ENCODE measurements at regions not wholly inside any gene's neighbourhood (a gene's known extent, or its start where the extent isn't known, plus 50 kb on each side); places are given as distances from the start of the nearest gene placed in this dataset.

- H3K79me2 ChIP-seq (ENCODE audit: insufficient read depth, low read length): no peaks in the 10 kb centered on the region
Measured at GRCh38 chr6:150503586-150504339, 95.9 kb upstream of the PLEKHG1 start.

More at GRCh38 chr6:150503586-150504339, 95.9 kb upstream of the PLEKHG1 start:
- CTCF ChIA-PET: no interaction called here
- no peaks in the 10 kb centered on the region for H3K36me3 ChIP-seq (ENCODE audit: control insufficient read depth in 1 of 2, insufficient read depth in 2 of 2, low read length in 2 of 2)
- BruUV-seq (replicated peaks): no TSS peak
- H3K4me1 ChIP-seq (ENCODE audit: control insufficient read depth in 1 of 2, insufficient read depth in 2 of 2, low read length in 2 of 2): no peaks in the 10 kb centered on the region; a peak in 1 of 4 replicates
- ATAC-seq: no peak
- H2AFZ ChIP-seq (ENCODE audit: low read depth, low read length, poor library complexity, severe bottlenecking): no peak overlapping the region
- DNase-seq (ENCODE audit: low read depth, low spot score): no peak
- no peak overlapping the region for H3K9ac ChIP-seq (ENCODE audit: low read length)
- RAD21 ChIA-PET (ENCODE audit: low non-redundant PET in 1 of 2, low total read pairs in 2 of 2, uncharacterized antibody in 2 of 2, unreplicated experiment in 2 of 2): no interaction called here
- POLR2A ChIA-PET: no interaction called here
- no peaks in the 10 kb centered on the region for H4K20me1 ChIP-seq (ENCODE audit: insufficient read depth)
- H3K9me2 ChIP-seq (ENCODE audit: insufficient read depth): no peaks in the 10 kb centered on the region
- H3K9me3 ChIP-seq (ENCODE audit: control insufficient read depth in 1 of 2, insufficient read depth in 1 of 2, low read depth in 1 of 2, low read length in 2 of 2): no peaks in the 10 kb centered on the region
- H3K4me2 ChIP-seq (ENCODE audit: low read length): no peak overlapping the region
- no peak for TF ChIP-seq REST (IDR thresholded peaks at IDR 0.05; ENCODE audit: low read depth)
- TF ChIP-seq POLR2A (IDR thresholded peaks at IDR 0.05; ENCODE audit: borderline replicate concordance, extremely low read depth, insufficient read depth, insufficient read length): no peak
- TF ChIP-seq ZNF274 (IDR thresholded peaks at IDR 0.05; ENCODE audit: low read depth, low read length): no peak
- no peak for TF ChIP-seq ATF3 (IDR thresholded peaks at IDR 0.05)
- no peak for TF ChIP-seq CEBPB (IDR thresholded peaks at IDR 0.05; ENCODE audit: low read depth)
- TF ChIP-seq ZBTB33 (IDR thresholded peaks at IDR 0.05; ENCODE audit: extremely low read depth, insufficient replicate concordance, low read length): no peak
- TF ChIP-seq POLR2AphosphoS5 (IDR thresholded peaks at IDR 0.05; ENCODE audit: low read depth, low read length): no peak
- TF ChIP-seq CTCF (IDR thresholded peaks at IDR 0.05 in 2 of 3, conservative IDR thresholded peaks at IDR 0.05 in 1 of 3; ENCODE audit: borderline replicate concordance in 1 of 3, insufficient read depth in 1 of 3, low read depth in 2 of 3, low read length in 2 of 3): no peak
- no peak for TF ChIP-seq EGR1 (IDR thresholded peaks at IDR 0.05; ENCODE audit: low read depth)
- TF ChIP-seq ZFX (IDR thresholded peaks at IDR 0.05): no peak
- no peak for TF ChIP-seq CBX3 (IDR thresholded peaks at IDR 0.05; ENCODE audit: low read depth)
- TF ChIP-seq ELF1 (IDR thresholded peaks at IDR 0.05; ENCODE audit: borderline replicate concordance, low read depth): no peak
- TF ChIP-seq JUND (IDR thresholded peaks at IDR 0.05): no peak
- TF ChIP-seq RAD21 (IDR thresholded peaks at IDR 0.05; ENCODE audit: low read depth): no peak
- no peak for TF ChIP-seq TCF7L2 (IDR thresholded peaks at IDR 0.05; ENCODE audit: borderline replicate concordance, extremely low read depth, insufficient read depth, insufficient read length)
- no peak for TF ChIP-seq FOSL1 (IDR thresholded peaks at IDR 0.05; ENCODE audit: low read depth)
- TF ChIP-seq SP1 (IDR thresholded peaks at IDR 0.05; ENCODE audit: low read depth): no peak
- no peak overlapping the region for H3K27ac ChIP-seq (ENCODE audit: low read depth, low read length)
- no peaks in the 10 kb centered on the region for H3K27me3 ChIP-seq (ENCODE audit: insufficient read depth, low read length)
- no peak overlapping the region for H3K4me3 ChIP-seq (replicated peaks in 1 of 2; ENCODE audit: low read depth in 1 of 2, low read length in 2 of 2)
- intact Hi-C loops (cut with micrococcal nuclease): no loop called here
